ENCODE measurements at regions not wholly inside any gene's neighbourhood (a gene's known extent, or its start where the extent isn't known, plus 50 kb on each side); places are given as distances from the start of the nearest gene placed in this dataset.

DNA sequence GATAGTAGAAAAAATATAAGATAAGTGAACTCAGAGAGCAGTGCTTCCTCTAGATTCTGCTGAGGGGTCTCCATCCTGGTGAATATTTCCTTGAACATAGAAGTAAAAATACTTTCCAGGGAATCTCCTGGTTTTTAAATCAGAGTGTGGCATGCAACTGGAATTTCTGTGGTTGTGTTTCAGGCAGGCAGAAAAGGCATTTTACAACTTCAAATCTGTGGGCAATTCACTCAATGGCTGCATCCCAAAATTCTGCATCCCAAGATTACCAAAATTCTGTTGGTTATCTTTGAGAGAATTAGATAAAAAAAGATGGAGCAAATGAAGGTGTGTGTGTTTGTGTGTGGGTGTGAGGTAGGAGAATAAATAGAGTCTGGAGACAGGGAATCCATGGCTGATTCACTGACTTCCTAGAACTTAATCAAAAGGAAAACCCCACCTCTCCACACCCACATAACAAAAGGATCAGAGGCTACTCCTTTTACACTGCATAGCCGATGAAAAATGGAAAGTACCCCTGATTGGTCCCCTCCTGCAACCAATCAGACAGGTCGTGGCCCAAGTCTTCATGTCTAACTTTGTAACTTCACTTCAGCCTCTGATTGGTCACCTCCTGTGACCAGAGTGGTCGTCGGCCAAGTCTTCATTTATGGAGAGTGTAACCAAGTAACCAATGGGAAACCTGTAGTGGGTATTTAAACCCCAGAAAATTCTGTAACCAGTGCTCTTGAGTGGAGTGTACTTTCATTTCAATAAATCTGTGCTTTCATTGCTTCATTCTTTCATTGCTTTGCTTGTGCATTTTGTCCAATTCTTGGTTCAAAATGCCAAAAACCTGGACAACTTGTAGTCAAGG is 112.8 kb downstream of the DLEU7 start:
- Histone ChIP-seq H3K27me3 (no peaks in the 10 kb centered on the region), H3K27ac (no peak overlapping the region), H3K4me2 (no peak overlapping the region), H3K4me3 (no peak overlapping the region), H3K36me3 (replicated peaks; ENCODE audit: insufficient read depth, low read depth) (no peaks in the 10 kb centered on the region), H3K79me2 (no peaks in the 10 kb centered on the region), H3K9me2 (replicated peaks; ENCODE audit: insufficient read depth) (no peaks in the 10 kb centered on the region), H3K4me1 (ENCODE audit: insufficient read depth) (no peaks in the 10 kb centered on the region), H3K9me3 (ENCODE audit: low read depth) (no peaks in the 10 kb centered on the region), H2AFZ (no peak overlapping the region), H4K20me1 (ENCODE audit: insufficient read depth, poor library complexity, severe bottlenecking) (no peaks in the 10 kb centered on the region)
- DNase-seq (ENCODE audit: low spot score), result no peak
- TF ChIP-seq CTCF (IDR thresholded peaks at IDR 0.05; ENCODE audit: poor library complexity) (no peak), EZH2phosphoT487 (IDR thresholded peaks at IDR 0.05; ENCODE audit: low read depth, severe bottlenecking, unreplicated experiment) (no peak), EZH2 (IDR thresholded peaks at IDR 0.05; ENCODE audit: borderline replicate concordance) (no peak)
- 100% methylated on average over 4 of the region's 4 CpGs for WGBS (ENCODE audit: low lambda C conversion rate, missing lambda C conversion rate)

- Histone ChIP-seq H2AFZ (no peak overlapping the region), H3K4me2 (no peak overlapping the region), H3K9me2 (replicated peaks; ENCODE audit: insufficient read depth) (no peaks in the 10 kb centered on the region), H3K27me3 (no peaks in the 10 kb centered on the region), H4K20me1 (ENCODE audit: insufficient read depth, poor library complexity, severe bottlenecking) (no peaks in the 10 kb centered on the region), H3K4me1 (ENCODE audit: insufficient read depth) (no peaks in the 10 kb centered on the region), H3K79me2 (no peaks in the 10 kb centered on the region), H3K4me3 (no peak overlapping the region), H3K27ac (no peak overlapping the region), H3K36me3 (replicated peaks; ENCODE audit: insufficient read depth, low read depth) (no peaks in the 10 kb centered on the region), H3K9me3 (ENCODE audit: low read depth) (no peaks in the 10 kb centered on the region)
- TF ChIP-seq EZH2phosphoT487 (IDR thresholded peaks at IDR 0.05; ENCODE audit: low read depth, severe bottlenecking, unreplicated experiment), result no peak
- TF ChIP-seq EZH2 (IDR thresholded peaks at IDR 0.05; ENCODE audit: borderline replicate concordance), result no peak
- DNase-seq (ENCODE audit: low spot score), result no peak
Observed at GRCh38 chr13:50731400-50731799, 112.1 kb downstream of the DLEU7 start.

DNA sequence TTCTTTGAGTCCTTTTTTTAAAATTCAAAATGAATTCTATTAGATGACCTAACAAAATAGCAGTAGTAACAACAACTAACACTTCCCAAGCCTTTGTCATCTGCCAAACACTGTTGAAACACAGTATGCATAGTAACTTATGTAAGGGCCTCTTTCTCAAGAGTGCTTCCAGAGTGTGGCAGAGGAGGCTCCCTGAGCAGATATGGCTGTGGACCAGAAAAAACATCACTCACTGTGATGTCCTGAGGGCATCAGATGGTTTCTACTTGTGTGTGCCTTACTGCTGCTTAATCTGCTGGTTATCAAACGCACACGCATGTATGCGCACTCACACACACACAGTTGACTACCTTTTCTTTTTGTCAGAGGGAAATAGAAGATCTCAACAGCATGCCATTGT is 110.8 kb downstream of the DLEU7 start:
- no peaks in the 10 kb centered on the region for H3K4me1 ChIP-seq (ENCODE audit: insufficient read depth)
- no peak for DNase-seq (ENCODE audit: low spot score)
- no peaks in the 10 kb centered on the region for H4K20me1 ChIP-seq (ENCODE audit: insufficient read depth, poor library complexity, severe bottlenecking)
- no peak overlapping the region for H3K27ac ChIP-seq
- H2AFZ ChIP-seq, result no peak overlapping the region
- no peaks in the 10 kb centered on the region for H3K9me3 ChIP-seq (ENCODE audit: low read depth)
- 59% methylated on average over 3 of the region's 3 CpGs for WGBS (ENCODE audit: low lambda C conversion rate, missing lambda C conversion rate)
- TF ChIP-seq EZH2 (IDR thresholded peaks at IDR 0.05; ENCODE audit: borderline replicate concordance) (no peak), EZH2phosphoT487 (IDR thresholded peaks at IDR 0.05; ENCODE audit: low read depth, severe bottlenecking, unreplicated experiment) (no peak), CTCF (IDR thresholded peaks at IDR 0.05; ENCODE audit: poor library complexity) (no peak)
- no peak overlapping the region for H3K4me3 ChIP-seq
- H3K36me3 ChIP-seq (replicated peaks; ENCODE audit: insufficient read depth, low read depth), result no peaks in the 10 kb centered on the region
- no peaks in the 10 kb centered on the region for H3K9me2 ChIP-seq (replicated peaks; ENCODE audit: insufficient read depth)
- no peaks in the 10 kb centered on the region for H3K27me3 ChIP-seq
- no peaks in the 10 kb centered on the region for H3K79me2 ChIP-seq
- H3K4me2 ChIP-seq, result no peak overlapping the region

DNA sequence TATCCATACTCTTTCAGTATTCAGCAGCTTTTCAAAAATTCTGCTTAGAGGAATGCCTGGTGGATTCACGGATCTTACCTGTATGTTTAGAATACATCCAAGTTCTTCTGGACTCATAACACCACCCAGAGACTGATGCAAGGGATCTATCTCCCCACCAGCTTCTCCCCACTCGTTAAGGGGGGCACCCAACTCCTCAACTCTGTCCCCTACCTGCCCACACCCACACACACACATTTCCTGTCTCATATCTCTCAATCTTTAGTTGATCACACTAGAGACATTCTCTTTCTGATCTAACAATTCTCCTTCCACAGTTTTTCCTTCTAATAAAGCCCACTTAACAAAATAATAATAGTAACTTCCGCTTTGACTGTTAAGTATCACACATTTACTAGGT is 110.1 kb downstream of the DLEU7 start:
- TF ChIP-seq EZH2phosphoT487 (IDR thresholded peaks at IDR 0.05; ENCODE audit: low read depth, severe bottlenecking, unreplicated experiment) (no peak), EZH2 (IDR thresholded peaks at IDR 0.05; ENCODE audit: borderline replicate concordance) (no peak), CTCF (IDR thresholded peaks at IDR 0.05; ENCODE audit: poor library complexity) (no peak)
- Histone ChIP-seq H3K4me3 (no peak overlapping the region), H2AFZ (no peak overlapping the region), H4K20me1 (ENCODE audit: insufficient read depth, poor library complexity, severe bottlenecking) (no peaks in the 10 kb centered on the region), H3K27ac (no peak overlapping the region), H3K79me2 (no peaks in the 10 kb centered on the region), H3K27me3 (no peaks in the 10 kb centered on the region), H3K4me1 (ENCODE audit: insufficient read depth) (no peaks in the 10 kb centered on the region), H3K36me3 (replicated peaks; ENCODE audit: insufficient read depth, low read depth) (no peaks in the 10 kb centered on the region), H3K9me3 (ENCODE audit: low read depth) (no peaks in the 10 kb centered on the region), H3K9me2 (replicated peaks; ENCODE audit: insufficient read depth) (no peaks in the 10 kb centered on the region), H3K4me2 (no peak overlapping the region)
- 96% methylated on average over 3 of the region's 3 CpGs for WGBS (ENCODE audit: low lambda C conversion rate, missing lambda C conversion rate)
- no peak for DNase-seq (ENCODE audit: low spot score)

Data from hepatocyte (in vitro differentiated cells).